SK-N-SH (cell line): ENCODE measurements at regions not wholly inside any gene's neighbourhood (a gene's known extent, or its start where the extent isn't known, plus 50 kb on each side); places are given as distances from the start of the nearest gene placed in this dataset.

Source experiments
- CHD2 ChIP-seq: fragments of 150-350 bp; IDR thresholded peaks from 2 replicates; pipeline ENCODE4 v1.6.1; 2018; ENCODE audit warnings: low read length; ENCODE audit not compliant: partially characterized antibody
- CTCF ChIP-seq: fragments of 200-600 bp; sonication (generic); IDR thresholded peaks from 2 replicates; pipeline ENCODE4 v1.6.1; 2017; ENCODE audit warnings: antibody characterized with exemption, mild to moderate bottlenecking, moderate library complexity
- ELF1 ChIP-seq: IDR thresholded peaks from 2 replicates; pipeline ENCODE4 v1.4.0; 2012
- EP300 ChIP-seq, 2 experiments: IDR thresholded peaks; 2 replicates each; pipeline versions ENCODE4 v1.4.0 to v1.6.1; 2012; ENCODE audit warnings: borderline replicate concordance in 1 of 2, low read depth in 1 of 2, low read length in 1 of 2
- GATA2 ChIP-seq: sonication (generic); formaldehyde crosslinking; IDR thresholded peaks from 2 replicates; pipeline ENCODE4 v1.5.0; 2020; ENCODE audit warnings: mild to moderate bottlenecking, missing genetic modification reagents
- JUND ChIP-seq: IDR thresholded peaks from 2 replicates; pipeline ENCODE4 v1.4.0; 2012
- MXI1 ChIP-seq: IDR thresholded peaks from 2 replicates; pipeline ENCODE4 v1.6.1; 2012; ENCODE audit warnings: mild to moderate bottlenecking, low read depth, low read length, improper control_type of control experiment
- NFIC ChIP-seq: IDR thresholded peaks from 2 replicates; pipeline ENCODE4 v1.4.0; 2012; ENCODE audit warnings: borderline replicate concordance
- POLR2AphosphoS5 ChIP-seq: IDR thresholded peaks from 2 replicates; pipeline ENCODE4 v1.6.1; 2012; ENCODE audit warnings: low read depth, low read length
- RFX5 ChIP-seq: IDR thresholded peaks from 2 replicates; pipeline ENCODE4 v1.6.1; 2012; ENCODE audit warnings: mild to moderate bottlenecking, improper control_type of control experiment, low read length
- RXRA ChIP-seq: IDR thresholded peaks from 2 replicates; pipeline ENCODE4 v1.4.0; 2012; ENCODE audit warnings: low read depth, mild to moderate bottlenecking, borderline replicate concordance
- SMC3 ChIP-seq: IDR thresholded peaks from 2 replicates; pipeline ENCODE4 v1.6.1; 2012; ENCODE audit warnings: low read depth, low read length, improper control_type of control experiment

- TF ChIP-seq CTCF (no peak), EP300 (IDR thresholded peaks at IDR 0.05; ENCODE audit: borderline replicate concordance in 1 of 2, low read depth in 1 of 2, low read length in 1 of 2) (no peak), ELF1 (no peak), JUND (no peak), RXRA (no peak), GATA2 (CRISPR knock-in tag) (no peak), SMC3 (no peak), POLR2AphosphoS5 (no peak), CHD2 (no peak), NFIC (no peak), RFX5 (no peak), MXI1 (no peak)
Observed at GRCh38 chr1:60463146-60463545, 389.6 kb upstream of the C1orf87 start.
